HL-60/S4 (cell line): ENCODE measurements at regions not wholly inside any gene's neighbourhood (a gene's known extent, or its start where the extent isn't known, plus 50 kb on each side); places are given as distances from the start of the nearest gene placed in this dataset.
"Not testable (repeated sequence)": the region's sequence is repeated elsewhere in the genome, so short reads cannot be mapped to it uniquely, and the experiment has no call there.

ENCODE experiments used
- in situ Hi-C: fragments of 300-500 bp; cut with MboI; formaldehyde crosslinking; loops from 2 replicates; pipeline ENCODE4 v1.14.3; 2022; ENCODE audit warnings: low sequenced_read_pairs

DNA sequence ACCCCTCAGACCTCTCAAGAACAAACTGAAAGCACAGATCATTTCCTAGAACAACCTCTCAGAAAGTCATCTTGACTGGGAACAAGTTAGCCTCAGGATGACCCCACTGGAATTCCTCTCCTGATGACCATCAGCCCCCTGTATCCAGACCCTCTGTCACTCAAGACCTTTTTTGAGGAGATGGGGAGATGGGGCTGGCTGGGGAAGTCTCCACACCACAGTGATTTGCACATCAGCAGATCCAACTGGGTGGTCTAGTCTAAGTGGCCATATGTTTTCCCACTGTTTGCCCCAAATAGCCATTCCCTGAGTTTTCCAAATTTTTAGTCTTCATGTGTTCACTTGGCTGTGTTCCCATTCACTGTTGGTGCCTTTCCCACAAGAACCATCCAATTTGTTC is 452.4 kb upstream of the NPVF start:
- in situ Hi-C loops = no loop called here

- in situ Hi-C loops = no loop called here
Observed at GRCh38 chr7:25684360-25684759, 456.1 kb upstream of the NPVF start.

DNA sequence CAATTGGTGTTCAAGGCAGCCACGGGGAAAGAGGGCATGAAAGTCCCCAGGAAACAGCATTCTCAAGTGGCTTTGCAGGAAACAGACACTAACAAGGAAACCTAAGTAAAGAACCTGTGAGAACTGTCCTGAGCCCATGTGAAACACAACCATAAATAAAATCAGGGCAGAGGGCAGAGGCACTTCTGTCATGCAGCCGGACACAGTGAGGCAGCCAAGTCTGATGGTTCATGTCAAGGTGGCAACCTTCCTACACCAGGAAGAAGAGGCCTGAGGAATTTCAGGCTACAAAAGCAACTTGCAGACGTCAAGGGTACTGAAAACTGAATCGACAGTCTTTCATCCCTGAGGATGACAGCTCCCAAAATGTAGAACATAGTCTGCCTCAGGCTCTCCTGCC is 458.2 kb upstream of the NPVF start:
- in situ Hi-C loops = no loop called here

DNA sequence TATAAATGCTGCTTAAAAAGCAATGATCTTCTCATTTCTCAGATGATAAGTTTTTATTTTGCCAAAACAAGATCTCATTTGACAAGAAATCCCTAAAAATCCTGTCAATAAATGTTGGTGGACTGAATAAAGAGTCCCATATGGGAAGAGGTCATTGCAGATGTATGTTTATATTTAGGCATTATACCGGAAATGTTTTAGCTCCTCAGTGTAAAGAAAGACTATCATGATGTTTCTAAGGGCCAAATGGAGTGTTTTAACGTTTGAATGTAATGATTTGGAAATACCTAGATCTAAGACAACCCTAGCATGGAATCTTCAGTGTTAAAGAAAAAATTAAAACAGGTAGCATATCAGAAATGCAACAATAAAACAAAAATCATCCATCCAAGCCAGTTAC is 457.8 kb upstream of the NFE2L3 start:
- in situ Hi-C loops = no loop called here

- in situ Hi-C loops = no loop called here
Observed at GRCh38 chr7:25694699-25695098, 457.3 kb upstream of the NFE2L3 start.

GRCh38 chr7:25696571-25696970 is 455.4 kb upstream of the NFE2L3 start:
- in situ Hi-C loops = no loop called here

- in situ Hi-C loops = no loop called here
Observed at GRCh38 chr7:25698451-25699113, 453.4 kb upstream of the NFE2L3 start.

DNA sequence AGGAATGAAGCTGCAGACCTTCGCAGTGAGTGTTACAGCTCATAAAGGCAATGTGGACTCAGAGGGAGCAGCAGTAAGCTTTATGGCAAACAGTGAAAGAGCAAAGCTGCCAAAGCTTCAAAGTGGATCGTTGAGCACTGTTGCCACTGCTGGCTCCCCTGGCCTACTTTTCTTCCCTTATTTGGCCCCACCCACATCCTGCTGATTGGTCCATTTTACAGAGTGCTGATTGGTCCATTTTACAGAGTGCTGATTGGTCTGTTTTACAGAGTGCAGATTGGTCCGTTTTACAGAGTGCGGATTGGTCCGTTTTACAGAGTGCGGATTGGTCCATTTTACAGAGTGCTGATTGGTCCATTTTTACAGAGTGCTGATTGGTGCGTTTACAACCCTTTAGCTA is 451.9 kb upstream of the NFE2L3 start:
- in situ Hi-C loops = not testable (repeated sequence)

DNA sequence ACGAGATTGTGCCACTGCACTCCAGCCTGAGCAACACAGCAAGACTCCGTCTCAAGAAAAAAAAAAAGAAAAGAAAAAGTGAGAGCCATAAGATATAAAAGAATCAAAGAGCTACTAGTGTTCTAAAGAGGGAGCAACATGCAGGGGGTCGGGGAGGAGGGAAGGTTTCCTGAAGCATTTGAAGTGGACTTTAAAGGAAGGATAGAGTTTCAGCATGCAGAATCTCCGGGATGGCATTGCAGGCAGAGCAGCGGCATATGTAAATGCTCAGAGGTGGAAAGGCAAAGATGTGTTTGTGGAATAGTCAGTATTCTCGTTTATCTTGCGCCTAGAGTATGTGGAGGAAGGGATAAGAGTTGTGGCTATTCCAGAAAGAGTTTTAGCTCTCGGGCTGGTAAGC is 447.6 kb upstream of the NFE2L3 start:
- in situ Hi-C loops = no loop called here

DNA sequence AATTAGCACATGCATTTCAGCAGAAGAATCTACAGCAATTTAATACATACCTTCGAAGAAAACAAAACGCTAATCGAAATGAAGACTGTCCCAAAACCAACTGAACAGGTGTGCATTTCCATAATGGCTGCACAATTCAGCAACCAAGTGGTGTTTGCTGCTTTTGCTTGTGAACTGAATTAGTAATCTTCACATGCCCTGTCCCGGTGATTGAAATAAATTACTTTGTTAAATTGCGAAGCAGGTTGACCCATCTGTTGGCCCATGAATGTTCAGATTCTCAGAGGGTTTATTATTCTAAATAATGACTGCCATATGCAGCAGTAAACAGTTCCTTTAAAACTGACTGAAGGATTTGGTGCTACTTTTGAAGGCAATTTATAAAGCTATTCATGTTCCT is 445.2 kb upstream of the NFE2L3 start:
- in situ Hi-C loops = no loop called here

DNA sequence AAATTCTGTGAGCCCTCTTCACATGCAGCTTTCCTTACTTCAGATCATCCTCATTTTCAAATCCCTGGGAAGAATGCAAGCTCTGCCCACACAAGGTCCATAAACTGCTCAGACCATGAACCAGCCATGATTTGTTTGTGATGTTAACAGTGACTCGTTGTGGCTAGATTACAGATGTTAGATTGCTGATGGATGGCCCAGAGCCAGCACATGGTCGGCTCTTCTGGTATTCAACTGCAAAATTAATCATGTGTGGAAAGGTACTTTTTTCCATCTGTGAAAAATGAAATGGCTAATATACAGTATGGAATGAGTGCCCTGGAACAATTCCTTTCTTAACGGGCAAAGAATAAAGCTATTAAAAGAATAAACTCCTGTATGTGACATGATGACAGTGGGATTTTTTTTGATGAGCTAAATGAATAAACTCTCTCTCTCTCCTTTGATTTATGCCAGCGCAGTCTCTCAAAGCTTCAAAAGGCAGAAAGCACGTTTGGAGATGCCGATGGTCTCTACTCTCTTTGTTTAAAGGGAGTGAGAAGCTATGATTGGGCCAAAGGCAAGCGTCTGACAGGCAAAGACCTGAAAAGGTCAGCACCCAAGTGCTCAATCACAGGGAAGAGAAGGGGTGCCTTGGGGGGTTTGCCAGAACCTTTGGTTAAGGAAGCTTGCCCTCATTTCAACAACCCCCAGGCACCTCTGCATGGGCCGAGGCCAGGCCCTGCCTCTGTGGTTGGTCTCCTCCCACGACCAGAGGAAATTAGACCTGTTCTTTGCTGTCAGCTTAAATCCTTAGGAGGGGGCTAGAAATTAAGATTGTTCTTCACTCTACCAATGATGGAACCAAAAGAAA is 444.0 kb upstream of the NFE2L3 start:
- in situ Hi-C loops = no loop called here

- in situ Hi-C loops = no loop called here
Observed at GRCh38 chr7:25710959-25711358, 441.0 kb upstream of the NFE2L3 start.

GRCh38 chr7:25711940-25712339 is 440.1 kb upstream of the NFE2L3 start:
- in situ Hi-C loops = no loop called here

GRCh38 chr7:25712500-25712899 is 439.5 kb upstream of the NFE2L3 start:
- in situ Hi-C loops = no loop called here

DNA sequence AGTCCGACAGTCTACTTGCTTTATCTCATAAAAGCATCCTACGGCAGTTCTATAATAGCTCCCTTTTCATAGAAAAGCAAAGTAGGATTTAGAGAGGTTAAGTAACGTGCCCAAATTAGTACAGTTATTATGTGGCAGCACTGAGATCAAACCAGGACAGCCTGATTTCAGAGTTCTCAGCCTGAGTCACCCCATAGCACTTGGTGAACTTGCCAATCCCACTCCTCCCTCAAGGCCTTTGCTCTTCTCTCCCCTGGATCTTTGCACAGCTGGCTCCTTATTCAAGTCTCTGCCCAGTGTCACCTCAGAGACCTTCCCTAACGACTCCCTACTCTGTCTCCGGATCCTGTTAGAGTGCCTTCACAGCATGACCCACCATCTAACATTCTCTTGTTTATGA is 438.0 kb upstream of the NFE2L3 start:
- in situ Hi-C loops = no loop called here

DNA sequence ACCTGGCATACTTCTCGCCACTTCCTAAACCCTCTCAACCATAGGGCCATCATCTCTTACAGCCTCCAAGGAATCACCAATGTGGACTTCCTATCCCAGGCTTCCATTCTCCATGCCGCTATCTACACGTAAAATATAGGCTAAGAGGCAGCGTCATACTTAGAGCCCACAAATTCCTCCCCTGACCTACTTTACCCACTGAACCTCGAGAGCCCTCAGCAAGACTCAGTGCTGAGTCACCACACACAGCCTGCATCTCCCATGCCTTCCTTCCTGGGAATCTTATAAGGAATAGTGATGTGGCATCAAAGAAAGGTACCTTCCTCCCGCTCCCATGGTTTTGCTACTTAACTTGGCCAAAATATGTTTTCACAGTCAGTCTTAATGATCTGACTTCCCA is 435.6 kb upstream of the NFE2L3 start:
- in situ Hi-C loops = no loop called here

DNA sequence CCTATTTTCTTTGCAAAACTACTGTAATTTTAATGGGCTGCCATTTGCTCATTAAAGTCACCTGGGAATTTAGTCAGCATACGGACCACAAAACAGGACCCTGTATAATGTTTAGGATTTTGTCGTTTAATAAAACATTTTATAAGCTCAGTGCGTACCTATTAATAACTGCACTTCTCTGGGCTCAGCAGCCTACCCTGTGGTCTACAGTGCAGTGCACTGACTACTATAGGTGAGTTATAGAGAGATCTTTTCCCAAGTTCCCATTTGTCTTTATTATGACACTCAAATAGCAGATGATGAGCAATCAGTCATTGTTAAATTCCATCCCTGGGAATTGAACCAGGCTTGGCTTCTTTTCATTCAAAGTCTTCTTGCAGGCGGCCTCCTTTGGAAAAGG is 433.4 kb upstream of the NFE2L3 start:
- in situ Hi-C loops = no loop called here

DNA sequence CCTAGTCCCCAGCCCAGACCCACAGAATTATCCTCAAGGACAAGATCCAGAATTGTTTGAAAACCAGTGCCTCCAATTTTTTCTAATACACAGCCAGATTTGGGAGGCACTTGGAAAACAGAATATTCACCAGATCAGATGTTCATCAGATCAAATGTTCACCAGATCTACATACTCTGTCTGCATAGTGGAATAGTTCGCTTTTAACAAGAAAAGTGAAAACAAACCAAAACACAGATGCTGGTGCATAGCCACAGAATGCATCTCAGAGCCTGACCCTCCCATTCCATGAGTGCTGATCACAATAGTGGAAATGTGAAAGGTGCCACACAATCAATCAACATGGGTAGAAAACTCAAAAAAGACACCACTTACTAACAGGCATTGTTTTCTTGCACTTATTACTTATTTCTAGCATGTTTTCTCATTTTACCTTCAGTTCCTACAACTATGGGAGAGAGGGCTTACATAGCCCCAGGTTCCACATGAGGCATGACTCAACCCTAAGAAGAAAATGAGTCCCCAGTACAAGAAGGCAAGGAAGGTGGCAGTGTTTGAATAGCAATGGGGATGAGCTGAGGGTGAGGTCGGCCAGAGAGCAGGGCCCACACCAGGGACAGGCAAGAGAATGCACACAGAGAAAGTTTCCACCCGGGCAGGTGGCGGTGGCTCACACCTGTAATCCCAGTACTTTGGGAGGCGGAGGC is 432.7 kb upstream of the NFE2L3 start:
- in situ Hi-C loops = no loop called here

GRCh38 chr7:25720427-25720826 is 431.6 kb upstream of the NFE2L3 start:
- in situ Hi-C loops = no loop called here

DNA sequence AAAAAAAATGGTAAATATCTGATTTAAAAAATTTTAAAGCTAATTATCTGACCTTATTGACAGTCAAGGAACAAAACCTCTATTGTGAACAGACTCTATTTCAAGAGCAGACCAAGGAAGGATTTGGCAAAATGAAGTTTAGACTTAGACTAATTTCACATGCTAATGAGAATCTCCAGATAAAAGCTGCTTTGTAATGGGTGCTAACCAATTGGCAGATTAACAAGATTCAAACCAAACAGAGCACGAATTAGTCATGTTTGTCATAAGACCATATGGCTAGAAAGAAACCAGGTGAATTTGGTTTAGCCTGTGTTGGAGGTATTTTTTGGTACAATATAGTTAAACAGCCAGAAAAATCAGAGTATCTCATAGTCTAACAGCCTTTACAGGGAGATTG is 429.1 kb upstream of the NFE2L3 start:
- in situ Hi-C loops = no loop called here

- in situ Hi-C loops = no loop called here
Observed at GRCh38 chr7:25725451-25725850, 426.5 kb upstream of the NFE2L3 start.
